ENCODE measurements at regions not wholly inside any gene's neighbourhood (a gene's known extent, or its start where the extent isn't known, plus 50 kb on each side); places are given as distances from the start of the nearest gene placed in this dataset.

GRCh38 chr2:60659026-60659425 lies 97.0 kb upstream of the PAPOLG start:
- Histone ChIP-seq H4K8ac (replicated peaks; ENCODE audit: insufficient read length, low read depth, low read length) (no peak overlapping the region), H3K27me3 (ENCODE audit: insufficient read depth, low read length) (no peaks in the 10 kb centered on the region), H2BK12ac (ENCODE audit: insufficient read length, low read depth, low read length) (no peak overlapping the region), H3K27ac (ENCODE audit: insufficient read length, low read depth, low read length) (no peak overlapping the region), H3K9me3 (ENCODE audit: control insufficient read depth, low read depth, low read length) (no peaks in the 10 kb centered on the region), H2BK15ac (ENCODE audit: low read depth, low read length) (no peak overlapping the region), H3K23ac (ENCODE audit: insufficient read length, low read depth, low read length) (no peak overlapping the region), H3K56ac (ENCODE audit: insufficient read length, low read depth, low read length) (no peak overlapping the region), H3K4me2 (ENCODE audit: insufficient read depth, insufficient read length, low read length) (no peak overlapping the region), H3K18ac (ENCODE audit: insufficient read length, low read depth, low read length) (no peak overlapping the region), H3K23me2 (ENCODE audit: insufficient read length, low read depth, low read length, poor library complexity, severe bottlenecking) (no peaks in the 10 kb centered on the region), H3K14ac (ENCODE audit: insufficient read depth, low read length) (no peak overlapping the region), H4K5ac (ENCODE audit: insufficient read length, low read depth, low read length) (no peak overlapping the region), H3K4me1 (ENCODE audit: insufficient read depth, low read length) (no peaks in the 10 kb centered on the region), H2BK5ac (ENCODE audit: insufficient read length, low read length) (no peak overlapping the region), H2AFZ (ENCODE audit: low read length) (no peak overlapping the region), H2AK5ac (ENCODE audit: insufficient read length, low read length) (no peak overlapping the region), H4K91ac (ENCODE audit: insufficient read length, low read depth, low read length) (no peak overlapping the region), H3T11ph (ENCODE audit: low read length) (no peak overlapping the region), H3K79me2 (ENCODE audit: insufficient read depth, low read length) (no peaks in the 10 kb centered on the region), H2BK20ac (ENCODE audit: low read depth, low read length, poor library complexity, severe bottlenecking) (no peak overlapping the region), H4K20me1 (ENCODE audit: control insufficient read depth, insufficient read depth, insufficient read length) (no peaks in the 10 kb centered on the region), H3K4ac (ENCODE audit: low read depth, low read length) (no peak overlapping the region), H2BK120ac (ENCODE audit: low read depth, low read length, poor library complexity, severe bottlenecking) (no peak overlapping the region), H3K9ac (ENCODE audit: extremely low read depth, insufficient read length, low read length) (no peak overlapping the region), H3K79me1 (ENCODE audit: insufficient read depth, low read depth, low read length, poor library complexity, severe bottlenecking) (no peaks in the 10 kb centered on the region)
- H3K27ac Mint-ChIP-seq = no peak overlapping the region
- peaks cover 6 to 8% of the 10 kb centered on the region in 2 experiments; a peak in 3 of 5 replicates for H3K9me3 Mint-ChIP-seq
- no peaks in the 10 kb centered on the region for H3K4me1 Mint-ChIP-seq
- no CpG with 5 or more reads among the region's 5 CpGs for WGBS (ENCODE audit: extremely low coverage, insufficient read length, low lambda C conversion rate)
- TF ChIP-seq CTCF (conservative IDR thresholded peaks at IDR 0.05) = peak; percentile 52; the same call in 2 of the 3 replicates
- H3K27me3 Mint-ChIP-seq (ENCODE audit: low read depth) = peaks cover under 1% of the 10 kb centered on the region
- no peak overlapping the region for H3K4me3 Mint-ChIP-seq
- no peaks in the 10 kb centered on the region; a peak in 2 of 7 replicates for H3K36me3 Mint-ChIP-seq (ENCODE audit: insufficient read depth in 1 of 3, low read depth in 3 of 3)
- no peak for DNase-seq

Measured in H9 (cell line).